DOHH2 (cell line): ENCODE measurements at regions not wholly inside any gene's neighbourhood (a gene's known extent, or its start where the extent isn't known, plus 50 kb on each side); places are given as distances from the start of the nearest gene placed in this dataset.

Experiments used
- EZH2phosphoT487 ChIP-seq: fragments of 200-600 bp; sonication (generic); IDR thresholded peaks from 2 replicates; pipeline ENCODE4 v1.6.1; 2017; ENCODE audit warnings: borderline replicate concordance, mild to moderate bottlenecking, antibody characterized with exemption, low read length, moderate library complexity, mixed read lengths
- TF ChIP-seq, protein P1 (sequence below): fragments of 200-600 bp; sonication (generic); IDR thresholded peaks from one replicate; pipeline ENCODE4 v1.5.1; 2014; ENCODE audit warnings: antibody characterized with exemption, mild to moderate bottlenecking, low read depth, low read length; ENCODE audit not compliant: poor library complexity, severe bottlenecking

DNA sequence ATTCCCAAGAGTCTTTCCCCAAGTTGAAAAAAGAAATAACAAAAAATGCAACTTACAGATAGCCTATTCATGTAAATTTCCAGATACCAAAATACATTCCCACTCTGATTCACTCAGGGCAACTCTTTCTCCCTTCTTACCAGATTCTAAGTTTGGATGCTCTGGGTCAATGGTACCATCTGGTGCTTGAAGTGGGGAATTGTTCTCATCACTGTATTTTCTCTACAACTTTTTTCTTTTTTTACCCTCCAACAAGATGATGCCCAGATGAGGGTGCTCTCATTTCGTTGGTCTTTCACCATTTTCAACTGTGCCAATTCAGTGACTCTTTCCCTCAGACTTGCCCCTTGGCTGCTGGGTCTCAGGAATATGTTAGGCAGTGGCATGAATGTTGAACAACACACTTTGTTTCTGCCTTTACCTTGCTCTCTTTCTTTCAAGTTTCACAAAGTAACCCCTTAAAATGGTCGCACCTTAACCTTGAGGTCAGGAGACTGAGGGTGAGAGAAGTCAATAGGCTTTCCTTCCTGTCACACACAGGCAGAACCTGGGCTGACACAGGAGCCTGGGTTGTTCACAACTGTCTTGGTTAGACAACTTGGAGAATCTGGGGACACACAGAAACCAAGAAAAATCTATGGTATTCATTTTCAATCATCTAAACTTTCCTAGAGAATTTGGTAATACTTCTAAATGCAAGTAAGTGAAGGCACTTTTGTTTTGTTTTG, 330.7 kb upstream of the SLCO3A1 start:
- TF ChIP-seq, protein P1, sequence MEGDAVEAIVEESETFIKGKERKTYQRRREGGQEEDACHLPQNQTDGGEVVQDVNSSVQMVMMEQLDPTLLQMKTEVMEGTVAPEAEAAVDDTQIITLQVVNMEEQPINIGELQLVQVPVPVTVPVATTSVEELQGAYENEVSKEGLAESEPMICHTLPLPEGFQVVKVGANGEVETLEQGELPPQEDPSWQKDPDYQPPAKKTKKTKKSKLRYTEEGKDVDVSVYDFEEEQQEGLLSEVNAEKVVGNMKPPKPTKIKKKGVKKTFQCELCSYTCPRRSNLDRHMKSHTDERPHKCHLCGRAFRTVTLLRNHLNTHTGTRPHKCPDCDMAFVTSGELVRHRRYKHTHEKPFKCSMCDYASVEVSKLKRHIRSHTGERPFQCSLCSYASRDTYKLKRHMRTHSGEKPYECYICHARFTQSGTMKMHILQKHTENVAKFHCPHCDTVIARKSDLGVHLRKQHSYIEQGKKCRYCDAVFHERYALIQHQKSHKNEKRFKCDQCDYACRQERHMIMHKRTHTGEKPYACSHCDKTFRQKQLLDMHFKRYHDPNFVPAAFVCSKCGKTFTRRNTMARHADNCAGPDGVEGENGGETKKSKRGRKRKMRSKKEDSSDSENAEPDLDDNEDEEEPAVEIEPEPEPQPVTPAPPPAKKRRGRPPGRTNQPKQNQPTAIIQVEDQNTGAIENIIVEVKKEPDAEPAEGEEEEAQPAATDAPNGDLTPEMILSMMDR, result no peak
- no peak for TF ChIP-seq EZH2phosphoT487
